ENCODE measurements at regions not wholly inside any gene's neighbourhood (a gene's known extent, or its start where the extent isn't known, plus 50 kb on each side); places are given as distances from the start of the nearest gene placed in this dataset.
A peak's percentile ranks its signal among the peaks of the same experiment; 100 is the strongest.

- no peak for TF ChIP-seq CBFB (CRISPR knock-in tag; IDR thresholded peaks at IDR 0.05)
- peak; percentile 92 for TF ChIP-seq JUND (IDR thresholded peaks at IDR 0.05; ENCODE audit: borderline replicate concordance, low read depth, low read length)
- TF ChIP-seq JUND (tag; IDR thresholded peaks at IDR 0.05; ENCODE audit: borderline replicate concordance, low read depth, low read length) = peak; percentile 67; the same call in 2 of the 3 replicates
- TF ChIP-seq NFRKB (IDR thresholded peaks at IDR 0.05; ENCODE audit: low read depth) = peak; percentile 77; the same call in 1 of the 2 replicates
- peak; percentile 82 for TF ChIP-seq ZNF197 (CRISPR knock-in tag; IDR thresholded peaks at IDR 0.05; ENCODE audit: low read depth)
- TF ChIP-seq FOSL1 (tag; conservative IDR thresholded peaks at IDR 0.05) = peak; percentile 76
- peak; percentile 19; the same call in 1 of the 2 replicates for TF ChIP-seq FOXJ2 (tag; IDR thresholded peaks at IDR 0.05)
- peak; percentile 43; the same call in 1 of the 2 replicates for TF ChIP-seq ESRRB (CRISPR knock-in tag; IDR thresholded peaks at IDR 0.05; ENCODE audit: borderline replicate concordance)
- peak; percentile 56 for TF ChIP-seq TAF9B (IDR thresholded peaks at IDR 0.05; ENCODE audit: partially characterized antibody)
- TF ChIP-seq ARID4B (CRISPR knock-in tag; IDR thresholded peaks at IDR 0.05) = no peak
- 0 out of 2 replicates have a peak, but pooled peaks have one; percentile 11 for TF ChIP-seq ZNF384 (IDR thresholded peaks at IDR 0.05; ENCODE audit: low read depth, low read length)
- peak; percentile 46; the same call in 1 of the 2 replicates for TF ChIP-seq NFATC3 (IDR thresholded peaks at IDR 0.05)
- TF ChIP-seq HDAC3 (IDR thresholded peaks at IDR 0.05; ENCODE audit: borderline replicate concordance, partially characterized antibody) = peak; percentile 83
- TF ChIP-seq CEBPZ (IDR thresholded peaks at IDR 0.05; ENCODE audit: borderline replicate concordance, low read depth, low read length) = no peak
- TF ChIP-seq ZKSCAN1 (IDR thresholded peaks at IDR 0.05; ENCODE audit: low read depth, low read length) = peak; percentile 68
- TF ChIP-seq, protein P1, sequence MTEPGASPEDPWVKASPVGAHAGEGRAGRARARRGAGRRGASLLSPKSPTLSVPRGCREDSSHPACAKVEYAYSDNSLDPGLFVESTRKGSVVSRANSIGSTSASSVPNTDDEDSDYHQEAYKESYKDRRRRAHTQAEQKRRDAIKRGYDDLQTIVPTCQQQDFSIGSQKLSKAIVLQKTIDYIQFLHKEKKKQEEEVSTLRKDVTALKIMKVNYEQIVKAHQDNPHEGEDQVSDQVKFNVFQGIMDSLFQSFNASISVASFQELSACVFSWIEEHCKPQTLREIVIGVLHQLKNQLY (CRISPR knock-in tag; conservative IDR thresholded peaks at IDR 0.05) = 0 out of 4 replicates have a peak, but pooled peaks of 1 of the 2 experiments have one; percentile 55
- TF ChIP-seq MBD2 (IDR thresholded peaks at IDR 0.05; ENCODE audit: borderline replicate concordance, low read depth) = peak; percentile 40
- peak; percentile 91 for TF ChIP-seq ATF7 (IDR thresholded peaks at IDR 0.05)
These were observed 205.2 kb downstream of the PIK3R1 start (continued) for GRCh38 chr5:68420476-68421344.

Data from K562 (cell line).